Ovary (tissue), 3 donors: ENCODE measurements at regions not wholly inside any gene's neighbourhood (a gene's known extent, or its start where the extent isn't known, plus 50 kb on each side); places are given as distances from the start of the nearest gene placed in this dataset.

Experiments used
- CTCF ChIP-seq, 3 donors: fragments of 450-650 bp in 2 of 3; fragments of 200-600 bp in 1 of 3; IDR thresholded peaks; one replicate each; pipeline versions ENCODE4 v1.5.1 to v1.8.0; 2016 to 2022; ENCODE audit warnings: antibody characterized with exemption in 3 of 3, mild to moderate bottlenecking in 1 of 3
- EP300 ChIP-seq: sonication (generic); formaldehyde crosslinking; IDR thresholded peaks from one replicate; pipeline ENCODE4 v1.6.1; 2017; ENCODE audit warnings: antibody characterized with exemption
- POLR2A ChIP-seq: fragments of 450-650 bp; IDR thresholded peaks from one replicate; pipeline ENCODE4 v1.6.1; 2017; ENCODE audit warnings: antibody characterized with exemption, mild to moderate bottlenecking, moderate library complexity
- donor health status: DM: no; HTN: no; CAD: no.

GRCh38 chr6:163823577-163823976 lies 409.1 kb downstream of the QKI start:
- no peak for TF ChIP-seq POLR2A
- no peak for TF ChIP-seq CTCF (IDR thresholded peaks at IDR 0.05)
- TF ChIP-seq EP300, result no peak
